ENCODE measurements at regions not wholly inside any gene's neighbourhood (a gene's known extent, or its start where the extent isn't known, plus 50 kb on each side); places are given as distances from the start of the nearest gene placed in this dataset.

DNA sequence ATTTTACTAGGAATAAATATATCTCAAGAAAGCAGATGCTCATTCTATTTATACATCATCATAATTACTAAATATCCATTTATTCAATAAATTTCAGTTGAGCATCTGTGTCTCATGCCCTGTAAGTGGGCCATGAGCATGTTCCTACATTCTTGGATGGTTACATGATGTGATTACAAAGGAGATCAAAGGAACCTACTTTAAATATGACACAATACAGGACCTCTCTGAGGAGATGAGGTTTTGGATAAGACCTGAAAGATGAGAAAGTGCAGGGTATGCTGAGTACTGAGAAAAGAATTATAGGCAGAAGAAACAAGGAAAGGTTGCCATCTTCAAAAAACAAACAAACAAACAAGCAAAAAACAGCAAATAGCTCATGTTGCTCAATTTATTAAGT lies 105.4 kb upstream of the CNTN1 start:
- no peak overlapping the region for H3K4me3 ChIP-seq (replicated peaks; ENCODE audit: low read depth, low read length)
- no peak for DNase-seq (ENCODE audit: extremely low read depth, insufficient read length)
- H3K36me3 ChIP-seq (ENCODE audit: control insufficient read depth, insufficient read depth, low read length): no peaks in the 10 kb centered on the region
- TF ChIP-seq, protein P1, sequence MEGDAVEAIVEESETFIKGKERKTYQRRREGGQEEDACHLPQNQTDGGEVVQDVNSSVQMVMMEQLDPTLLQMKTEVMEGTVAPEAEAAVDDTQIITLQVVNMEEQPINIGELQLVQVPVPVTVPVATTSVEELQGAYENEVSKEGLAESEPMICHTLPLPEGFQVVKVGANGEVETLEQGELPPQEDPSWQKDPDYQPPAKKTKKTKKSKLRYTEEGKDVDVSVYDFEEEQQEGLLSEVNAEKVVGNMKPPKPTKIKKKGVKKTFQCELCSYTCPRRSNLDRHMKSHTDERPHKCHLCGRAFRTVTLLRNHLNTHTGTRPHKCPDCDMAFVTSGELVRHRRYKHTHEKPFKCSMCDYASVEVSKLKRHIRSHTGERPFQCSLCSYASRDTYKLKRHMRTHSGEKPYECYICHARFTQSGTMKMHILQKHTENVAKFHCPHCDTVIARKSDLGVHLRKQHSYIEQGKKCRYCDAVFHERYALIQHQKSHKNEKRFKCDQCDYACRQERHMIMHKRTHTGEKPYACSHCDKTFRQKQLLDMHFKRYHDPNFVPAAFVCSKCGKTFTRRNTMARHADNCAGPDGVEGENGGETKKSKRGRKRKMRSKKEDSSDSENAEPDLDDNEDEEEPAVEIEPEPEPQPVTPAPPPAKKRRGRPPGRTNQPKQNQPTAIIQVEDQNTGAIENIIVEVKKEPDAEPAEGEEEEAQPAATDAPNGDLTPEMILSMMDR (IDR thresholded peaks at IDR 0.05; ENCODE audit: insufficient read depth, low read length, poor library complexity, severe bottlenecking): no peak
- no peaks in the 10 kb centered on the region for H3K27me3 ChIP-seq (replicated peaks; ENCODE audit: control insufficient read depth, insufficient read depth, low read length)

DNA sequence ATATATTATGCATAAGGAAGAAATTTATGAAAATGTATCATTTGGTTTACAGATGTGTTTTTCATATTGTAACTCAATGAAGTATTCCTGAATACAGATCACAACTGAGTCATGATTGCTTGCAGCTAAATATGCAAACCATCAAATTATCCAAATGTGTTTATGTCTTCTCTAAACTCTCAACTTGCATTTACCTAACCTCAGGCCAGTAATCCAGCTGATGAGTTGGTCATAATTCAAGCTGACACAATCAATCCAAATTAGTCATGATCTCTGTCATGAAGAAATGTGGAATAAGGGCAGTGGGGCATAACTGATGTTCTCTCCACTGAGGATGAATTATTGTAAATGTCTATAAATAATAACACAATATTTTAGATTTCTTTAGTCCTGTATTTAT lies 104.8 kb upstream of the CNTN1 start:
- no peaks in the 10 kb centered on the region for H3K36me3 ChIP-seq (ENCODE audit: control insufficient read depth, insufficient read depth, low read length)
- TF ChIP-seq, protein P1 (IDR thresholded peaks at IDR 0.05; ENCODE audit: insufficient read depth, low read length, poor library complexity, severe bottlenecking): no peak
- H3K27me3 ChIP-seq (replicated peaks; ENCODE audit: control insufficient read depth, insufficient read depth, low read length): no peaks in the 10 kb centered on the region
- no peak for DNase-seq (ENCODE audit: extremely low read depth, insufficient read length)
- H3K4me3 ChIP-seq (replicated peaks; ENCODE audit: low read depth, low read length): no peak overlapping the region

DNA sequence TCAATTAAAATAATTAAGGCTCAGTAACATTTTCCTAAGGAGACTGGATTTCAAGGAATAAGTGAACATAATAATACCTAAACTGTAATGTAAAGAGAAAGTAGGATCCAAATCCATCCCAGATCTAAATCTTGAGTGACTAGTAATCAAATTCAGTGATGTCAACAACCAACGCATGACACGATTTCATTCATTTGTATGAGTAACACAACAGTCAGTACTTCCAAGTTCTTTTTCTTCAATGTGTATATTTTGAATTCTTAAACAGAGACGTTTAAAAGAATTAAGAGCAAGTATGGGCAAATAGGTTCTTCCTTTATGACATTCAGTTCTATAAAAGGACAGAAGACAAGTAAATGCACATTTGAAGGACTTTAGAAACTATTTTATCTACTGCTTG lies 104.3 kb upstream of the CNTN1 start:
- Histone ChIP-seq H3K36me3 (ENCODE audit: control insufficient read depth, insufficient read depth, low read length) (no peaks in the 10 kb centered on the region), H3K27me3 (replicated peaks; ENCODE audit: control insufficient read depth, insufficient read depth, low read length) (no peaks in the 10 kb centered on the region), H3K4me3 (replicated peaks; ENCODE audit: low read depth, low read length) (no peak overlapping the region)
- TF ChIP-seq, protein P1 (IDR thresholded peaks at IDR 0.05; ENCODE audit: insufficient read depth, low read length, poor library complexity, severe bottlenecking): no peak
- DNase-seq (ENCODE audit: extremely low read depth, insufficient read length): no peak

DNA sequence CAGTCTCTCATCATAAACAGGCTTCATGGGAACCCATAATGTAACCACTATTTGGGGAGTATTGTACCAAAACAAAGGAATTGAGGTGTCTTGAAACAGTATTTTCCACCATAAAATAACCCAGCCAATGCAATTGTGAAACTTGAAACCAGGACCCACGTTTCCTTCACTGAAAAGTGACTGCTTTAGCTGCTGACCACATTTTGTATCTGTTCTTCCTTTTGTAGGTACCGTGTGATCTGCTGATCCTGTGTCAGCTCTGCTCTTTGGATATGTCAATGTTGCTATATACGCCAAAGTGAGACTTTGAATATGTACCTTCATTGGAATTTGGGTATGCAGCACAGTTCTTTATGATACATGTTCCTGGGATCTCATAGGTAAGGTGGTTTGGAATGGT lies 95.1 kb upstream of the CNTN1 start:
- TF ChIP-seq, protein P1 (IDR thresholded peaks at IDR 0.05; ENCODE audit: insufficient read depth, low read length, poor library complexity, severe bottlenecking): no peak
- Histone ChIP-seq H3K27me3 (replicated peaks; ENCODE audit: control insufficient read depth, insufficient read depth, low read length) (no peaks in the 10 kb centered on the region), H3K4me3 (replicated peaks; ENCODE audit: low read depth, low read length) (no peak overlapping the region), H3K36me3 (ENCODE audit: control insufficient read depth, insufficient read depth, low read length) (no peaks in the 10 kb centered on the region)
- no peak for DNase-seq (ENCODE audit: extremely low read depth, insufficient read length)

DNA sequence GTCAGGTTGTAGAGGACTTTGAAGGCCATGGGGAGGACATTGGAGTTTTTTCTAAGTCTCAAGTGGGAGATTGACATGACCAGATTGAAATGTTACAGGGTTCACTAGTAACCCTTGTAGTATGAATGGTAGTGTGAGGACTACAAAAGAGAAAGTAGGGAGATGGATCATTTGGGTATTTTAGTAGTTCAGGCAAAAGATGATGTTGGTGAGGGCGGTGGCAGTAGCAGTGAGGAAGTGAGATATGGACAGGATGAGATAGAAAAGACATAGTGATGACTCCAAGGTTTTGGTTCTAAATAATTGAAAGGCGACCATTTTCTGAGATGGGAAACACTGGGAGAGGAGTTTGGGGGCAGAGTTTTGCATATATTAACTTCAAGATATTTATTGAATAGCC lies 94.2 kb upstream of the CNTN1 start:
- TF ChIP-seq, protein P1 (IDR thresholded peaks at IDR 0.05; ENCODE audit: insufficient read depth, low read length, poor library complexity, severe bottlenecking): no peak
- Histone ChIP-seq H3K27me3 (replicated peaks; ENCODE audit: control insufficient read depth, insufficient read depth, low read length) (no peaks in the 10 kb centered on the region), H3K36me3 (ENCODE audit: control insufficient read depth, insufficient read depth, low read length) (no peaks in the 10 kb centered on the region), H3K4me3 (replicated peaks; ENCODE audit: low read depth, low read length) (no peak overlapping the region)
- no peak for DNase-seq (ENCODE audit: extremely low read depth, insufficient read length)

DNA sequence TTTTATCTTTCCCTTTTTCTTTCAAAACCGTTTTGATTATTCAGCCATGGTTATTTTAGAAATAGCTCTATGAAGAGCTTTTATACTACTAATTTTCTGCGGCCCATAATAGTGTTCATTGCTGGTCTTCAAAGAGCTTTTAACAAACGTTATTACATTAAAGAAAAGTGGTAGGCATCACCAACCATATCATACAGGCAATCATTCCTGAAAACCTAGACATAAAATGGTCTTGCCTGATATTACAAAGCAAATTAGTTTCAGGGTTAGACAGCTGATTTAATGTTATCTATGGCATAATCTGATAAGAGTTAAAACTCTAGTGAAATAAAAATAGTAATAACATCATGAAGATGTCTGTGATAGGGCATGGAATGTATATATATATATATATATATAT lies 89.7 kb upstream of the CNTN1 start:
- Histone ChIP-seq H3K27me3 (replicated peaks; ENCODE audit: control insufficient read depth, insufficient read depth, low read length) (no peaks in the 10 kb centered on the region), H3K4me3 (replicated peaks; ENCODE audit: low read depth, low read length) (no peak overlapping the region), H3K36me3 (ENCODE audit: control insufficient read depth, insufficient read depth, low read length) (no peaks in the 10 kb centered on the region)
- TF ChIP-seq, protein P1 (IDR thresholded peaks at IDR 0.05; ENCODE audit: insufficient read depth, low read length, poor library complexity, severe bottlenecking): no peak
- DNase-seq (ENCODE audit: extremely low read depth, insufficient read length): no peak

Measured in GM06990 (cell line).